Spleen (tissue), 7 donors: ENCODE measurements at regions not wholly inside any gene's neighbourhood (a gene's known extent, or its start where the extent isn't known, plus 50 kb on each side); places are given as distances from the start of the nearest gene placed in this dataset.

Source experiments
- CTCF ChIP-seq, 11 experiments: fragments of 200-600 bp in 7 of 11; fragments of 450-650 bp in 4 of 11; sonication (generic) in 4 of 11; IDR thresholded peaks in 8 of 11; conservative IDR thresholded peaks in 3 of 11; 1 replicate in 7 of 11; 2 replicates in 4 of 11; pipeline versions ENCODE4 v1.4.0 to v1.8.0; 2016 to 2021; ENCODE audit warnings: antibody characterized with exemption in 11 of 11, inconsistent platforms in 4 of 11, mild to moderate bottlenecking in 1 of 11
- POLR2A ChIP-seq, 3 donors: fragments of 450-650 bp; IDR thresholded peaks; one replicate each; pipeline ENCODE4 v1.5.1; 2017; ENCODE audit warnings: antibody characterized with exemption in 3 of 3, mild to moderate bottlenecking in 1 of 3
- donor health status: DM: no; HTN: no; CAD: no; lungs with moderate emphysema.
- donor health status: DM: no; HTN: no; CAD: no.
- donor health status: DM: no; HTN: no; CAD: no.

DNA sequence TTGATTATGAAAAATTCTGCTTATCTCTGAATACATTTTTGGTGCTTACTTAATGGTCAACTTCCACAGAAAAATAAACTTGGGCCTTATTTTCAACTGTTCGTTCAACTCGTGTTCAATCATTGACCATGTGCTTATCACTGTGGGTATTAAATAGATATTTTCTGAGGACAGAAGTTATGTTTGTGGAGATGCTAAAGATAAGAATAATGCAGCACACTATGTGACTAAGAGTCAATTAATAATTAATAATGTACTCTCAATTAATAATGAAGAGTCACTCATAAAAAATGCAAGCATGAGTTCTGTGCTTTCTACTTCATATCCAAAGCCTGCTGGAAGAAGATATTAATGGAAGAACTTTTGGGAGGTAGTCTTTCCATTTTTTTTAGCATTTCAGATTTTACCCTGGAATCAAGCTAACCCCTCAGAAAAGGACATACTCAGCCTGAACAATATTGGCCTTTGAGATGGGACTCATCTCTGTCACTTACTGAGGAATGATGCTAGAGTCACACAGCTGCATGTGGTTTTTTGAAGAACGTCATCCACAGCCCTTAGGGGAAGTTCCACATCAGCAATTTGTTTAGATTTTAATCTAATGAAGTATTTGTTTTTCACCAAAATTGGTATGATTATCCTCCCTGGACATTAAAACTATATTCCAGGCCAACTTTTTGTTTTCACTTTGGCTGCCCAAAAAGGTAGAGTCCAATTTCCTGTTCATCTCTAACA, 191.9 kb upstream of the CRIM1 start:
- TF ChIP-seq CTCF (IDR thresholded peaks at IDR 0.05 in 8 of 11, conservative IDR thresholded peaks at IDR 0.05 in 3 of 11): no peak
- no peak for TF ChIP-seq POLR2A (IDR thresholded peaks at IDR 0.05)
